Kidney (tissue), 13 donors: ENCODE measurements at regions not wholly inside any gene's neighbourhood (a gene's known extent, or its start where the extent isn't known, plus 50 kb on each side); places are given as distances from the start of the nearest gene placed in this dataset.

Experiments used
- DNase-seq, 5 donors: peaks; one replicate each; pipeline ENCODE4 v3.0.0-alpha.2; 2013 to 2020
- FAIRE-seq: peaks from 2 replicates; lab custom pipeline; 2012; peaks lifted over from hg19 to GRCh38; lab: Jason Lieb, UNC
- H3K27ac ChIP-seq, 2 donors: one replicate each; pipeline ENCODE4 v1.7.0; 2013; ENCODE audit warnings: low read depth in 2 of 2, low read length in 2 of 2, inconsistent platforms in 1 of 2
- H3K27me3 ChIP-seq: one replicate; pipeline ENCODE4 v1.7.1; 2013; ENCODE audit warnings: low read length, inconsistent platforms; ENCODE audit not compliant: control insufficient read depth, insufficient read depth
- H3K36me3 ChIP-seq, 3 donors: one replicate each; pipeline versions ENCODE4 v1.7.0 to v1.7.1; 2013; ENCODE audit warnings: low read length in 3 of 3, control low read depth in 1 of 3, inconsistent platforms in 1 of 3; ENCODE audit not compliant: insufficient read depth in 3 of 3, control insufficient read depth in 2 of 3
- H3K4me1 ChIP-seq, 3 donors: one replicate each; pipeline versions ENCODE4 v1.7.0 to v1.7.1; 2013; ENCODE audit warnings: low read length in 3 of 3, inconsistent platforms in 1 of 3, low read depth in 1 of 3; ENCODE audit not compliant: control insufficient read depth in 2 of 3, insufficient read depth in 2 of 3
- H3K4me3 ChIP-seq, 3 donors: one replicate each; pipeline versions ENCODE4 v1.7.0 to v1.8.1; 2013; ENCODE audit warnings: low read length in 3 of 3, control low read depth in 1 of 3, inconsistent platforms in 1 of 3
- H3K9ac ChIP-seq, 3 donors: one replicate each; pipeline versions ENCODE4 v1.7.0 to v1.7.1; 2013; ENCODE audit warnings: low read length in 3 of 3, control low read depth in 1 of 3, inconsistent platforms in 1 of 3
- H3K9me3 ChIP-seq, 3 donors: one replicate each; pipeline versions ENCODE4 v1.7.0 to v1.7.1; 2013; ENCODE audit warnings: low read length in 3 of 3, control low read depth in 1 of 3, inconsistent platforms in 1 of 3; ENCODE audit not compliant: control insufficient read depth in 2 of 3, insufficient read depth in 1 of 3
- intact Hi-C: fragments of 100-400 bp; cut with DNase I; formaldehyde crosslinking; loops from one replicate; pipeline ENCODE4 v1.11.1; 2022
- TF ChIP-seq, protein P1 (sequence below): IDR thresholded peaks from 3 replicates; pipeline ENCODE4 v1.5.1; 2012; ENCODE audit warnings: mild to moderate bottlenecking, moderate library complexity, borderline replicate concordance; ENCODE audit not compliant: insufficient read depth; ENCODE audit errors: extremely low read depth
- donor health status: control.
- donor health status: control.
- donor health status: control.
- donor health status: control.
- donor health status: control.
- donor health status: DM: yes; HTN: yes; CAD: no.
- donor health status: Normal renal cell carcinoma (clear cell type).

DNA sequence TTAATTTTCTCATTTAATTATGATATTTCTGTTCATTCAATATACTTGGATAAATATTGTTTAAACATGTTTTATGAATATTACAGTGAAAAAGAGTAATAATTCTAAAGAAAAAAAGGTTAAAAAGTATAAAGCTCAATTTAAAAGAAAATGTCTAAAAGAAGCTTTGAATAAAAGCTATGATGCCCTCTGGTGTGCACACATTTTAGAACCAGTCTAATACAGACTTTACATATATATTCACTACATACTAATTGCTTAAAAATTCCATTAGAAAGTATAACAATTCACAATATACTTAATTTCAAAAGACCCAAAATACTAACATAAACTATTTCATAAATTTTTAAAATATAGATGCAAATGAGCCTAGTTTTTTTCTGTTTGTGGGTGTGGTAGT lies 909.1 kb upstream of the ROBO1 start:
- peaks cover 0 to 2% (median 0%) of the 10 kb centered on the region in 3 donors for H3K9me3 ChIP-seq
- no peaks in the 10 kb centered on the region for H3K27me3 ChIP-seq
- H3K4me1 ChIP-seq: no peaks in the 10 kb centered on the region
- FAIRE-seq (no peak), DNase-seq (no peak)
- H3K9ac ChIP-seq: no peak overlapping the region
- intact Hi-C loops: no loop called here
- H3K27ac ChIP-seq: no peak overlapping the region
- H3K36me3 ChIP-seq: no peaks in the 10 kb centered on the region
- TF ChIP-seq, protein P1, sequence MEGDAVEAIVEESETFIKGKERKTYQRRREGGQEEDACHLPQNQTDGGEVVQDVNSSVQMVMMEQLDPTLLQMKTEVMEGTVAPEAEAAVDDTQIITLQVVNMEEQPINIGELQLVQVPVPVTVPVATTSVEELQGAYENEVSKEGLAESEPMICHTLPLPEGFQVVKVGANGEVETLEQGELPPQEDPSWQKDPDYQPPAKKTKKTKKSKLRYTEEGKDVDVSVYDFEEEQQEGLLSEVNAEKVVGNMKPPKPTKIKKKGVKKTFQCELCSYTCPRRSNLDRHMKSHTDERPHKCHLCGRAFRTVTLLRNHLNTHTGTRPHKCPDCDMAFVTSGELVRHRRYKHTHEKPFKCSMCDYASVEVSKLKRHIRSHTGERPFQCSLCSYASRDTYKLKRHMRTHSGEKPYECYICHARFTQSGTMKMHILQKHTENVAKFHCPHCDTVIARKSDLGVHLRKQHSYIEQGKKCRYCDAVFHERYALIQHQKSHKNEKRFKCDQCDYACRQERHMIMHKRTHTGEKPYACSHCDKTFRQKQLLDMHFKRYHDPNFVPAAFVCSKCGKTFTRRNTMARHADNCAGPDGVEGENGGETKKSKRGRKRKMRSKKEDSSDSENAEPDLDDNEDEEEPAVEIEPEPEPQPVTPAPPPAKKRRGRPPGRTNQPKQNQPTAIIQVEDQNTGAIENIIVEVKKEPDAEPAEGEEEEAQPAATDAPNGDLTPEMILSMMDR: no peak
- H3K4me3 ChIP-seq: no peak overlapping the region

DNA sequence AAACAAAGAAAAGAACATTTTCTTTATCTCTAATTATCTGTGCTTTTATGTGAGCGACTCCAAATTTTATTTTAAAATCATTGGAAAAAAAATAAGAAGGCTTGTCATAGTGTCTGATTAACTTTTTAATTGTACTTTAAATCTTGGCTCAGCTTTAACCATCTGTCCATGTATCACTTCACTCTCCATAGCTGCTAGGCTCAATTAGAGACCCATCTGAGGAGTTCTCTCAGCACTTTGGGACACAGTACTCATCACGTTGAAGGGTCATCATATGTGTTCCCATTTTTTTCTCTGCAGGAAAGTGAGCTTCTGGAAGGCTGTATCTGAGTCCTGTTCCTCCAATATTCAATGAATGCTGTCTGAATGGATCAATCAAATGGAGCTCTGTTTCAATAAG lies 908.5 kb upstream of the ROBO1 start:
- no peak overlapping the region for H3K4me3 ChIP-seq
- no peak for DNase-seq
- no peaks in the 10 kb centered on the region for H3K4me1 ChIP-seq
- peaks cover 0 to 2% (median 0%) of the 10 kb centered on the region in 3 donors for H3K9me3 ChIP-seq
- H3K36me3 ChIP-seq: no peaks in the 10 kb centered on the region
- TF ChIP-seq, protein P1: no peak
- no peak overlapping the region for H3K9ac ChIP-seq
- H3K27ac ChIP-seq: no peak overlapping the region
- intact Hi-C loops: no loop called here
- H3K27me3 ChIP-seq: no peaks in the 10 kb centered on the region
- no peak for FAIRE-seq

DNA sequence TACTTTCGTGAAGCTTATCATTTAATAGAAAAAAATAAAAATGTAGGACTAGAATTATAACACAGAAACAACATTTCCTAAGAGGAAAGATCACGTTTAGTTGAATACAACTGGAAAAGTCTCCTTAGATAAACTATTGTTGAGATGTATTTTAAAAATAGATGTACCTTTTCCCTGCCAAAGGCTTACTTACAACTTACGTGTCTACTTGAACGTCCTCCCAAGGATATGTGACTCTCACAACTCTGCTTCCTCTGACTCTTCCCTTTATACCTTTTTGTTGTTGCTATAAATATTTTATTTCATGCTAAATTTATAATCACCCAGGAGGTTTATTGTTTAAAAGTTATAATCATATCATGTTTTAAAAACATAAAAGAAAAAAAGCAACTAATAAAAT lies 908.0 kb upstream of the ROBO1 start:
- H3K4me3 ChIP-seq: no peak overlapping the region
- H3K9ac ChIP-seq: no peak overlapping the region
- H3K9me3 ChIP-seq: peaks cover 0 to 2% (median 0%) of the 10 kb centered on the region in 3 donors
- intact Hi-C loops: no loop called here
- FAIRE-seq: no peak
- TF ChIP-seq, protein P1: no peak
- no peaks in the 10 kb centered on the region for H3K36me3 ChIP-seq
- H3K27me3 ChIP-seq: no peaks in the 10 kb centered on the region
- H3K27ac ChIP-seq: no peak overlapping the region
- no peak for DNase-seq
- no peaks in the 10 kb centered on the region for H3K4me1 ChIP-seq
